Keratinocyte (primary cell): ENCODE measurements at regions not wholly inside any gene's neighbourhood (a gene's known extent, or its start where the extent isn't known, plus 50 kb on each side); places are given as distances from the start of the nearest gene placed in this dataset.

ENCODE experiments used
- DNase-seq: peaks from one replicate; pipeline ENCODE4 v3.0.0-alpha.2; 2011; ENCODE audit warnings: low read depth, missing footprints, low spot score
- FAIRE-seq: peaks from 2 replicates; lab custom pipeline; 2011; peaks lifted over from hg19 to GRCh38; lab: Jason Lieb, UNC
- H2AFZ ChIP-seq: 2 replicates; pipeline ENCODE4 v1.6.0; 2012; ENCODE audit warnings: low read length, control low read depth, inconsistent platforms; ENCODE audit not compliant: control insufficient read depth
- H3K27ac ChIP-seq: 2 replicates; pipeline ENCODE4 v1.5.1; 2011; ENCODE audit warnings: low read length; ENCODE audit not compliant: control insufficient read depth, insufficient read depth
- H3K27me3 ChIP-seq: 3 replicates; pipeline ENCODE4 v1.6.0; 2011; ENCODE audit warnings: low read length; ENCODE audit not compliant: control insufficient read depth, insufficient read depth; ENCODE audit errors: extremely low read depth
- H3K36me3 ChIP-seq, 2 experiments: 2 replicates in 1 of 2; 3 replicates in 1 of 2; pipeline ENCODE4 v1.5.1; 2011; ENCODE audit warnings: low read length in 2 of 2, mild to moderate bottlenecking in 1 of 2; ENCODE audit not compliant: control insufficient read depth in 2 of 2, insufficient read depth in 2 of 2; ENCODE audit errors: extremely low read depth in 1 of 2
- H3K4me1 ChIP-seq: 3 replicates; pipeline ENCODE4 v1.5.1; 2011; ENCODE audit warnings: low read length; ENCODE audit not compliant: control insufficient read depth, insufficient read depth; ENCODE audit errors: extremely low read depth
- H3K4me2 ChIP-seq: 3 replicates; pipeline ENCODE4 v1.6.0; 2011; ENCODE audit warnings: low read depth, low read length; ENCODE audit not compliant: control insufficient read depth, insufficient read depth; ENCODE audit errors: extremely low read depth
- H3K4me3 ChIP-seq, 3 experiments: fragments of 200-600 bp in 1 of 3; sonication (generic) in 1 of 3; 2 replicates in 2 of 3; 3 replicates in 1 of 3; pipeline ENCODE4 v1.5.1; 2011 to 2016; ENCODE audit warnings: low read length in 3 of 3, mild to moderate bottlenecking in 3 of 3, control low read depth in 2 of 3, inconsistent platforms in 1 of 3, low read depth in 1 of 3, mixed read lengths in 1 of 3, mixed run types in 1 of 3, moderate library complexity in 1 of 3; ENCODE audit not compliant: control insufficient read depth in 2 of 3, insufficient read depth in 2 of 3; ENCODE audit errors: extremely low read depth in 1 of 3
- H3K79me2 ChIP-seq: 2 replicates; pipeline ENCODE4 v1.6.0; 2012; ENCODE audit warnings: low read length; ENCODE audit not compliant: control insufficient read depth, insufficient read depth
- H3K9ac ChIP-seq: 3 replicates; pipeline ENCODE4 v1.6.0; 2011; ENCODE audit warnings: low read length; ENCODE audit not compliant: control insufficient read depth, insufficient read depth; ENCODE audit errors: extremely low read depth
- H3K9me1 ChIP-seq: 3 replicates; pipeline ENCODE4 v1.6.0; 2011; ENCODE audit warnings: low read length; ENCODE audit not compliant: control insufficient read depth, insufficient read depth; ENCODE audit errors: extremely low read depth
- H3K9me3 ChIP-seq: 2 replicates; pipeline ENCODE4 v1.5.1; 2012; ENCODE audit warnings: low read depth, low read length; ENCODE audit not compliant: control insufficient read depth
- H4K20me1 ChIP-seq: 3 replicates; pipeline ENCODE4 v1.6.0; 2011; ENCODE audit warnings: low read length; ENCODE audit not compliant: control insufficient read depth, insufficient read depth; ENCODE audit errors: extremely low read depth
- EZH2 ChIP-seq: IDR thresholded peaks from one replicate; pipeline ENCODE4 v1.6.1; 2012; ENCODE audit warnings: inconsistent platforms, mild to moderate bottlenecking, low read length, moderate library complexity
- dilution Hi-C: fragments of 300-500 bp; cut with MboI; formaldehyde crosslinking; loops from one replicate; pipeline ENCODE4 v1.7.0; 2020; ENCODE audit warnings: low sequenced_read_pairs; ENCODE audit not compliant: extremely low pct_ligation_motif_present
- TF ChIP-seq, protein P1 (sequence below), 3 experiments: IDR thresholded peaks in 1 of 3; conservative IDR thresholded peaks in 1 of 3; optimal IDR thresholded peaks in 1 of 3; 2 replicates in 2 of 3; 3 replicates in 1 of 3; pipeline versions ENCODE3 to v1.5.1; 2011; ENCODE audit warnings: low read length in 3 of 3, mild to moderate bottlenecking in 3 of 3, moderate library complexity in 2 of 3, control low read depth in 1 of 3, inconsistent platforms in 1 of 3; ENCODE audit not compliant: insufficient read depth in 2 of 3; ENCODE audit errors: extremely low read depth in 1 of 3

GRCh38 chr5:4797445-4797844 is 342.7 kb upstream of the ADAMTS16 start:
- Histone ChIP-seq H3K9me3 (no peaks in the 10 kb centered on the region), H3K27ac (no peak overlapping the region), H3K9ac (no peak overlapping the region), H3K27me3 (no peaks in the 10 kb centered on the region), H4K20me1 (no peaks in the 10 kb centered on the region), H3K4me3 (no peak overlapping the region), H3K4me1 (no peaks in the 10 kb centered on the region), H3K79me2 (no peaks in the 10 kb centered on the region), H3K36me3 (no peaks in the 10 kb centered on the region), H3K4me2 (no peak overlapping the region), H3K9me1 (no peaks in the 10 kb centered on the region), H2AFZ (no peak overlapping the region)
- dilution Hi-C loops = no loop called here
- TF ChIP-seq EZH2 = no peak
- TF ChIP-seq, protein P1, sequence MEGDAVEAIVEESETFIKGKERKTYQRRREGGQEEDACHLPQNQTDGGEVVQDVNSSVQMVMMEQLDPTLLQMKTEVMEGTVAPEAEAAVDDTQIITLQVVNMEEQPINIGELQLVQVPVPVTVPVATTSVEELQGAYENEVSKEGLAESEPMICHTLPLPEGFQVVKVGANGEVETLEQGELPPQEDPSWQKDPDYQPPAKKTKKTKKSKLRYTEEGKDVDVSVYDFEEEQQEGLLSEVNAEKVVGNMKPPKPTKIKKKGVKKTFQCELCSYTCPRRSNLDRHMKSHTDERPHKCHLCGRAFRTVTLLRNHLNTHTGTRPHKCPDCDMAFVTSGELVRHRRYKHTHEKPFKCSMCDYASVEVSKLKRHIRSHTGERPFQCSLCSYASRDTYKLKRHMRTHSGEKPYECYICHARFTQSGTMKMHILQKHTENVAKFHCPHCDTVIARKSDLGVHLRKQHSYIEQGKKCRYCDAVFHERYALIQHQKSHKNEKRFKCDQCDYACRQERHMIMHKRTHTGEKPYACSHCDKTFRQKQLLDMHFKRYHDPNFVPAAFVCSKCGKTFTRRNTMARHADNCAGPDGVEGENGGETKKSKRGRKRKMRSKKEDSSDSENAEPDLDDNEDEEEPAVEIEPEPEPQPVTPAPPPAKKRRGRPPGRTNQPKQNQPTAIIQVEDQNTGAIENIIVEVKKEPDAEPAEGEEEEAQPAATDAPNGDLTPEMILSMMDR (optimal IDR thresholded peaks at IDR 0.05 in 1 of 3, IDR thresholded peaks at IDR 0.05 in 1 of 3, conservative IDR thresholded peaks at IDR 0.05 in 1 of 3; ENCODE audit: extremely low read depth in 1 of 3, insufficient read depth in 2 of 3, low read length in 3 of 3) = no peak
- DNase-seq (no peak), FAIRE-seq (no peak)

DNA sequence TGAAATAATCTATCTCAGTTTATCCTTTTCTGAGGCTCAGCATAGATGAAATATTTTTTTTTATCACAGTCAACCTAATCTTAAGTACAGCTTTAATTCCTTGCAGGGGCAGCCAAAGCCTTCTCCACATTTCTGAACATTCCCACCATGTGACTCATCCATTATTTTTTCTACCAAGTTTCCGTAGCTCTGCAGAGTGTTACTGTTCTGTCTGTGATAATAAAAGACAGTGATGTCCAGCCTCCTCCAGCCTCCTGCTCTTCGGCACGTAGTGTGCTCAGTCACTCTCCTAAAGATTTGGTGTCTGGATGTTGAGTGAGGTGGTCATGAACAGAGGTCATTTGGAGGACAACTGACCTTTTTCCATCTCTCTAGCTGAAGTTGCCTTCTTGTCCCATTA is 338.1 kb upstream of the ADAMTS16 start:
- no peaks in the 10 kb centered on the region for H3K4me1 ChIP-seq
- no peak for FAIRE-seq
- DNase-seq = no peak
- no peak overlapping the region for H3K9ac ChIP-seq
- H2AFZ ChIP-seq = no peak overlapping the region
- no peaks in the 10 kb centered on the region for H3K27me3 ChIP-seq
- no peaks in the 10 kb centered on the region for H3K36me3 ChIP-seq
- dilution Hi-C loops = no loop called here
- H3K9me1 ChIP-seq = no peaks in the 10 kb centered on the region
- no peak overlapping the region for H3K4me3 ChIP-seq
- H4K20me1 ChIP-seq = no peaks in the 10 kb centered on the region
- H3K27ac ChIP-seq = no peak overlapping the region
- no peaks in the 10 kb centered on the region for H3K79me2 ChIP-seq
- TF ChIP-seq EZH2 = no peak
- TF ChIP-seq, protein P1 (optimal IDR thresholded peaks at IDR 0.05 in 1 of 3, IDR thresholded peaks at IDR 0.05 in 1 of 3, conservative IDR thresholded peaks at IDR 0.05 in 1 of 3; ENCODE audit: extremely low read depth in 1 of 3, insufficient read depth in 2 of 3, low read length in 3 of 3) = no peak
- H3K4me2 ChIP-seq = no peak overlapping the region
- H3K9me3 ChIP-seq = no peaks in the 10 kb centered on the region
